GM12878 (cell line): ENCODE measurements at regions not wholly inside any gene's neighbourhood (a gene's known extent, or its start where the extent isn't known, plus 50 kb on each side); places are given as distances from the start of the nearest gene placed in this dataset.

Source experiments
- ATAC-seq: fragments of 200-7000 bp; cut with Tn5 transposase; 3 replicates; pipeline ENCODE4 v1.9.1; 2020; ENCODE audit warnings: mild to moderate bottlenecking, moderate library complexity
- BruUV-seq: library from RNA; stranded (reverse); fragments of 400-500 nt; replicated peaks from 2 replicates; lab custom pipeline; 2021; lab: Mats Ljungman, UMichigan
- CTCF ChIA-PET: fragments of 300-600 bp; sonication (Branson Sonifier 250); formaldehyde crosslinking; extraction: SDS; loops from one replicate; lab custom pipeline; 2021; ENCODE audit warnings: inconsistent platforms; lab: Yijun Ruan, JAX
- POLR2A ChIA-PET: fragments of 350-600 bp; formaldehyde crosslinking; extraction: SDS; loops from one replicate; lab custom pipeline; 2021; ENCODE audit warnings: inconsistent platforms; lab: Charles Lee
- RAD21 ChIA-PET: fragments of 300-600 bp; sonication (Branson Sonifier 250); formaldehyde crosslinking; loops from one replicate; lab custom pipeline; 2023; ENCODE audit warnings: antibody characterized with exemption; ENCODE audit not compliant: unreplicated experiment; lab: Charles Lee
- SMC1A ChIA-PET: fragments of 300-600 bp; sonication (Branson Sonifier 250); formaldehyde crosslinking; loops from one replicate; lab custom pipeline; 2023; ENCODE audit not compliant: unreplicated experiment, uncharacterized antibody; lab: Charles Lee
- DNase-seq: peaks from one replicate; pipeline ENCODE4 v3.0.0-alpha.2; 2011; ENCODE audit warnings: low read depth, low spot score
- FAIRE-seq: peaks from 3 replicates; lab custom pipeline; 2011; peaks lifted over from hg19 to GRCh38; lab: Jason Lieb, UNC
- H2AFZ ChIP-seq: 2 replicates; pipeline ENCODE4 v1.6.0; 2011; ENCODE audit warnings: low read depth, low read length, control low read depth; ENCODE audit not compliant: control insufficient read depth
- H3K27ac ChIP-seq: 2 replicates; pipeline ENCODE4 v1.5.1; 2011; ENCODE audit warnings: control low read depth; ENCODE audit not compliant: control insufficient read depth, insufficient read depth
- H3K27me3 ChIP-seq, 2 experiments: replicated peaks in 1 of 2; 2 replicates each; pipeline versions ENCODE4 v1.6.0 to v1.6.1; 2011; ENCODE audit warnings: low read length in 1 of 2; ENCODE audit not compliant: control insufficient read depth in 2 of 2, insufficient read depth in 2 of 2
- H3K36me3 ChIP-seq, 2 experiments: 2 replicates each; pipeline ENCODE4 v1.5.1; 2011; ENCODE audit warnings: low read length in 1 of 2; ENCODE audit not compliant: control insufficient read depth in 2 of 2, insufficient read depth in 2 of 2
- H3K4me1 ChIP-seq: 2 replicates; pipeline ENCODE4 v1.6.1; 2011; ENCODE audit warnings: mild to moderate bottlenecking, low read length, moderate library complexity, mixed read lengths; ENCODE audit not compliant: control insufficient read depth, insufficient read depth
- H3K4me2 ChIP-seq: 2 replicates; pipeline ENCODE4 v1.6.0; 2011; ENCODE audit warnings: control low read depth; ENCODE audit not compliant: control insufficient read depth, insufficient read depth
- H3K4me3 ChIP-seq: fragments of 200-600 bp; sonication (generic); 2 replicates; pipeline ENCODE4 v1.5.1; 2016
- H3K79me2 ChIP-seq: 2 replicates; pipeline ENCODE4 v1.6.0; 2011; ENCODE audit warnings: low read length; ENCODE audit not compliant: control insufficient read depth, insufficient read depth
- H3K9ac ChIP-seq: 2 replicates; pipeline ENCODE4 v1.8.0; 2011; ENCODE audit warnings: low read length, control low read depth, mixed read lengths; ENCODE audit not compliant: control insufficient read depth, insufficient read depth
- H3K9me3 ChIP-seq: replicated peaks from 3 replicates; pipeline ENCODE4 v1.5.1; 2011; ENCODE audit warnings: mild to moderate bottlenecking, low read length; ENCODE audit not compliant: control insufficient read depth, insufficient read depth
- H4K20me1 ChIP-seq: 2 replicates; pipeline ENCODE4 v1.6.0; 2011; ENCODE audit not compliant: control insufficient read depth, insufficient read depth
- ATF2 ChIP-seq: IDR thresholded peaks from 2 replicates; pipeline ENCODE4 v1.6.1; 2012; ENCODE audit warnings: low read length, inconsistent platforms
- CEBPB ChIP-seq, 2 experiments: fragments of 150-350 bp in 1 of 2; IDR thresholded peaks; 2 replicates each; pipeline ENCODE4 v1.6.1; 2012 to 2014; ENCODE audit warnings: low read depth in 2 of 2, low read length in 2 of 2, borderline replicate concordance in 1 of 2, inconsistent platforms in 1 of 2
- EED ChIP-seq: sonication (generic); IDR thresholded peaks from 2 replicates; pipeline ENCODE4 v1.6.1; 2016; ENCODE audit warnings: antibody characterized with exemption, low read depth
- IRF5 ChIP-seq: fragments of 450-650 bp; IDR thresholded peaks from 2 replicates; pipeline ENCODE4 v1.6.1; 2017; ENCODE audit warnings: borderline replicate concordance
- NBN ChIP-seq: fragments of 450-650 bp; IDR thresholded peaks from 2 replicates; pipeline ENCODE4 v1.6.1; 2016
- RFX5 ChIP-seq: IDR thresholded peaks from 2 replicates; pipeline ENCODE4 v1.6.1; 2011; ENCODE audit warnings: low read depth, low read length, improper control_type of control experiment
- SMC3 ChIP-seq: IDR thresholded peaks from 2 replicates; pipeline ENCODE4 v1.6.1; 2011; ENCODE audit warnings: low read length, improper control_type of control experiment, borderline replicate concordance
- SREBF2 ChIP-seq: IDR thresholded peaks from 2 replicates; pipeline ENCODE4 v1.6.1; 2012; ENCODE audit warnings: mild to moderate bottlenecking, low read length
- WGBS: methylation state at CpG from one replicate; pipeline ENCODE4 v1.1.6; 2016; ENCODE audit warnings: low lambda C conversion rate; ENCODE audit not compliant: insufficient replicate concordance, insufficient coverage; ENCODE audit errors: missing lambda C conversion rate; 5-methylcytosine and 5-hydroxymethylcytosine counted together
- in situ Hi-C: fragments of 300-500 bp; cut with MboI; formaldehyde crosslinking; loops from 9 replicates; pipeline ENCODE4 v1.14.3; 2018; ENCODE audit warnings: mixed read lengths
- intact Hi-C: fragments of 100-400 bp; cut with micrococcal nuclease; formaldehyde crosslinking; loops from one replicate; pipeline ENCODE4 v1.14.2; 2022; ENCODE audit not compliant: unreplicated experiment

GRCh38 chr20:19022791-19023448, 189.5 kb upstream of the SLC24A3 start:
- DNase-seq: no peak

More at GRCh38 chr20:19022791-19023448, 189.5 kb upstream of the SLC24A3 start:
- H3K36me3 ChIP-seq: no peaks in the 10 kb centered on the region
- ChIA-PET SMC1A (interaction anchor here (0.7 to 3.0 kb wide), 6 partner anchors 11 to 391 kb away, joined by 3 to 8 read pairs (median 4); no protein-coding TSS in a partner anchor), CTCF (interaction anchor here (1.2 kb wide), 1 partner anchor 13 kb away, joined by 4 read pairs; no protein-coding TSS in a partner anchor), RAD21 (no interaction called here), POLR2A (no interaction called here)
- H3K9me3 ChIP-seq: no peaks in the 10 kb centered on the region
- no peak overlapping the region for H3K27ac ChIP-seq
- H2AFZ ChIP-seq: no peak overlapping the region
- no TSS peak for BruUV-seq
- peaks cover 12% of the 10 kb centered on the region for H3K4me1 ChIP-seq
- FAIRE-seq: no peak
- no peak overlapping the region for H3K9ac ChIP-seq
- no peak overlapping the region for H3K4me2 ChIP-seq
- no peaks in the 10 kb centered on the region for H3K79me2 ChIP-seq
- no peaks in the 10 kb centered on the region for H4K20me1 ChIP-seq
- in situ Hi-C loops (no loop called here), intact Hi-C loops (no loop called here)
- 10% methylated on average over 11 of the region's 11 CpGs for WGBS
- no peak for TF ChIP-seq NBN
- TF ChIP-seq SMC3: no peak
- no peak for TF ChIP-seq RFX5
- TF ChIP-seq SREBF2: no peak
- no peak for TF ChIP-seq IRF5
- no peak for TF ChIP-seq ATF2
- no peak for TF ChIP-seq CEBPB (IDR thresholded peaks at IDR 0.05; ENCODE audit: borderline replicate concordance in 1 of 2, low read depth in 2 of 2, low read length in 2 of 2)
- TF ChIP-seq EED: no peak
- no peak overlapping the region for H3K4me3 ChIP-seq
- no peak for ATAC-seq
- no peaks in the 10 kb centered on the region for H3K27me3 ChIP-seq
